ENCODE measurements at regions not wholly inside any gene's neighbourhood (a gene's known extent, or its start where the extent isn't known, plus 50 kb on each side); places are given as distances from the start of the nearest gene placed in this dataset.

GRCh38 chr16:6690741-6691140 is 641.9 kb upstream of the RBFOX1 start:
- Histone ChIP-seq H3K4me1 (ENCODE audit: control insufficient read depth in 1 of 2, insufficient read depth in 2 of 2, low read length in 2 of 2) (no peaks in the 10 kb centered on the region), H3K4me3 (ENCODE audit: low read depth in 1 of 2, low read length in 2 of 2) (no peak overlapping the region), H3K9me3 (ENCODE audit: control insufficient read depth in 1 of 2, low read length in 2 of 2) (no peaks in the 10 kb centered on the region), H3K36me3 (ENCODE audit: control insufficient read depth in 1 of 2, insufficient read depth in 2 of 2, low read length in 2 of 2) (no peaks in the 10 kb centered on the region), H3K27ac (ENCODE audit: low read depth, low read length) (no peak overlapping the region), H3K27me3 (ENCODE audit: control insufficient read depth in 1 of 2, insufficient read depth in 2 of 2, low read length in 2 of 2) (no peaks in the 10 kb centered on the region), H3K9ac (ENCODE audit: low read depth in 1 of 2, low read length in 2 of 2) (no peak overlapping the region)

DNA sequence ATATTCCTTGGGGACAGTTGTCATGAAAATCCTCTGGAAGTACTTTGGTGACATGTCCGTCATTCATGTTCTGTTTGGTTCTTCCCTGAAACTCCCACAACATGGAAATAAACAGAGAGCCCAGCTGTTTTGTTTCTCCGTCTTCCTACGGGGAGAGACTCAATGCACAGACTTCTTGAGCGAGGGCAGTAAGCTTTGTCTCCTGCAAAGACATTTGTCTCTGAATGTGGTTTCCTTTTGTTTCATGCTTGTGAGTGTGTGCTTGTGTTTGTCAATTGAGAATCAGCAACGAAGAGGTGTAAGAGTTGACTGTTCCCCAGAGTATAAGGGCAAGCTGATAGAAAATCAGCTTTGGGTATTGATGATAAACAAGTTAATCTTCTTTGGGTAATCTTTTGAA is 643.0 kb upstream of the RBFOX1 start:
- no peaks in the 10 kb centered on the region for H3K4me1 ChIP-seq (ENCODE audit: control insufficient read depth in 1 of 2, insufficient read depth in 2 of 2, low read length in 2 of 2)
- no peaks in the 10 kb centered on the region for H3K36me3 ChIP-seq (ENCODE audit: control insufficient read depth in 1 of 2, insufficient read depth in 2 of 2, low read length in 2 of 2)
- H3K4me3 ChIP-seq (ENCODE audit: low read depth in 1 of 2, low read length in 2 of 2), result no peak overlapping the region
- no peaks in the 10 kb centered on the region for H3K9me3 ChIP-seq (ENCODE audit: control insufficient read depth in 1 of 2, low read length in 2 of 2)
- H3K9ac ChIP-seq (ENCODE audit: low read depth in 1 of 2, low read length in 2 of 2), result no peak overlapping the region
- no peaks in the 10 kb centered on the region for H3K27me3 ChIP-seq (ENCODE audit: control insufficient read depth in 1 of 2, insufficient read depth in 2 of 2, low read length in 2 of 2)
- H3K27ac ChIP-seq (ENCODE audit: low read depth, low read length), result no peak overlapping the region

DNA sequence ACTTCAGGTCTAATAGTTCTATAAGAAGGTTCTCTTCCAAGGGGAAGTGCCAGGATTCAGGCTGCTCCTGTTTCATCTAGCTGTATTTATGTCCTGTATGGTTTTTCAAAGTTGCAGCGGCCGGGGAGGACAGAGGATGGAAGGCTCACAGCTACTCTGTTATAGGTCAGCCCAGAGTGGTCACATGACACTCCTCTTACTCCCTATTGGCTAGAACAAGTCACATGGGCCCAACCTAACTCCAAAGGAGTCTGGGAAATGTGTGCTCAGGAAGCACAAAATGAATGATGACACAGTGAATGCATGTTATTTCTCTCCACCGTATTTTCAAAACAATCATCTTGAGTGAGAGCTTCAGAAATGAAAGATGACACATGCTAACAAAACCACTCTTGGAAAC is 645.1 kb upstream of the RBFOX1 start:
- no peak overlapping the region for H3K27ac ChIP-seq (ENCODE audit: low read depth, low read length)
- no peak overlapping the region for H3K4me3 ChIP-seq (ENCODE audit: low read depth in 1 of 2, low read length in 2 of 2)
- H3K4me1 ChIP-seq (ENCODE audit: control insufficient read depth in 1 of 2, insufficient read depth in 2 of 2, low read length in 2 of 2), result no peaks in the 10 kb centered on the region
- H3K9ac ChIP-seq (ENCODE audit: low read depth in 1 of 2, low read length in 2 of 2), result no peak overlapping the region
- no peaks in the 10 kb centered on the region for H3K27me3 ChIP-seq (ENCODE audit: control insufficient read depth in 1 of 2, insufficient read depth in 2 of 2, low read length in 2 of 2)
- H3K9me3 ChIP-seq (ENCODE audit: control insufficient read depth in 1 of 2, low read length in 2 of 2), result no peaks in the 10 kb centered on the region
- H3K36me3 ChIP-seq (ENCODE audit: control insufficient read depth in 1 of 2, insufficient read depth in 2 of 2, low read length in 2 of 2), result no peaks in the 10 kb centered on the region

- no peak overlapping the region for H3K9ac ChIP-seq (ENCODE audit: low read depth in 1 of 2, low read length in 2 of 2)
- no peak overlapping the region for H3K27ac ChIP-seq (ENCODE audit: low read depth, low read length)
These were observed 648.5 kb upstream of the RBFOX1 start for GRCh38 chr16:6684076-6684673.

DNA sequence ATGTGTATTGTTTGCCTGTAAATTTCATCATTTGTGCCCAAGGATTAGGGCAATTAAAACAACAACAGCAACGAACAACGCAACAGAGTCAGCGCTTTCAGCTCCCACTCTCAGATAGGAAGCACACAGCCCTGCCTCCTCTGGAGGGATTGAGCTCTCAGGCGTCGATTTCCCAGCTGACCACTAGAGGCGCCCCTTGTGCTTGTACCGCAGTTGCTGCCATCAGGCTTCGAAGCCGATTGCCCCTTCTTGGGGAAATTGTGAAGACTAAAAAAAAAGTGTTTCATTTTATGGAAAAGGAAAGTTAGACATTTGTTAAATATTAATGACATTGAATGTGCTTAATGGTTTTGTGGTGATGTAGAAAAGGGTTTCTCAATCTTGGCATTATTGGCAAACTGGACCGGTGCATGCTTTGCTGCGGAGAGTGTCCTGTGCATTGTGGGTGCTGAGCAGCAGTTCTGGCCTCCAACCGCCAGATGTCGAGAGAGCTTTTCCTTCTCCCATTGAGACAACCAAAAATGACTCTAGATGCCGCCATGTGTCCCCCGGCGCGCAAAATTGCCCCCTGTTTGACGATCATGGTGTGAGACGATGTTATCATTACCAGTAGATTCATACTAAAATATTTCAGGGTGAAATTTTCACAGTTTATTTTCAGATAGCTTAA is 650.4 kb upstream of the RBFOX1 start:
- Histone ChIP-seq H3K27ac (ENCODE audit: low read depth, low read length) (no peak overlapping the region), H3K4me3 (ENCODE audit: low read depth in 1 of 2, low read length in 2 of 2) (no peak overlapping the region), H3K9ac (ENCODE audit: low read depth in 1 of 2, low read length in 2 of 2) (no peak overlapping the region), H3K9me3 (ENCODE audit: control insufficient read depth in 1 of 2, low read length in 2 of 2) (no peaks in the 10 kb centered on the region), H3K27me3 (ENCODE audit: control insufficient read depth in 1 of 2, insufficient read depth in 2 of 2, low read length in 2 of 2) (no peaks in the 10 kb centered on the region), H3K36me3 (ENCODE audit: control insufficient read depth in 1 of 2, insufficient read depth in 2 of 2, low read length in 2 of 2) (no peaks in the 10 kb centered on the region), H3K4me1 (ENCODE audit: control insufficient read depth in 1 of 2, insufficient read depth in 2 of 2, low read length in 2 of 2) (no peaks in the 10 kb centered on the region)

More at GRCh38 chr16:6684076-6684673, 648.5 kb upstream of the RBFOX1 start:
- H3K36me3 ChIP-seq (ENCODE audit: control insufficient read depth in 1 of 2, insufficient read depth in 2 of 2, low read length in 2 of 2), result no peaks in the 10 kb centered on the region
- no peaks in the 10 kb centered on the region for H3K4me1 ChIP-seq (ENCODE audit: control insufficient read depth in 1 of 2, insufficient read depth in 2 of 2, low read length in 2 of 2)
- H3K27me3 ChIP-seq (ENCODE audit: control insufficient read depth in 1 of 2, insufficient read depth in 2 of 2, low read length in 2 of 2), result no peaks in the 10 kb centered on the region
- H3K4me3 ChIP-seq (ENCODE audit: low read depth in 1 of 2, low read length in 2 of 2), result no peak overlapping the region
- no peaks in the 10 kb centered on the region for H3K9me3 ChIP-seq (ENCODE audit: control insufficient read depth in 1 of 2, low read length in 2 of 2)

DNA sequence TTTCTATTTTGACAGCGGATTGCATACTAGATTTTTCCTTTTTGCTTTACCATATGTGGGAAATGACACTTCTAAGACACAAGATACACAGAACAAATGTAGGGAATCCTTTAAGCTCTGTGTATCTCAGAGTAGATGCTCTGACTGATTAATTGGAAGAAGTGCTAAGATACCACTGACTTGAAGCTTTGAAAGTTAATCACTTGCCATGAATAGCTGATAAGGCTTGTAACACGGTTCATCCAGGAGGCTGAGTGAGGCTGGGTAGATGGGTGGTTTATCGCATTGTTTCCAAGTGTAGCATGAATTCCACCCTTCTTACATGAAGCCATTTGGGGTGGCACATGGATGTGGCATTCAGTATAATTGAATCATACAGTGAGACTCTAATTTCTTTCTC is 654.1 kb upstream of the RBFOX1 start:
- H3K9me3 ChIP-seq (ENCODE audit: control insufficient read depth in 1 of 2, low read length in 2 of 2), result no peaks in the 10 kb centered on the region
- no peaks in the 10 kb centered on the region for H3K27me3 ChIP-seq (ENCODE audit: control insufficient read depth in 1 of 2, insufficient read depth in 2 of 2, low read length in 2 of 2)
- H3K36me3 ChIP-seq (ENCODE audit: control insufficient read depth in 1 of 2, insufficient read depth in 2 of 2, low read length in 2 of 2), result no peaks in the 10 kb centered on the region
- no peak overlapping the region for H3K4me3 ChIP-seq (ENCODE audit: low read depth in 1 of 2, low read length in 2 of 2)
- no peak overlapping the region for H3K9ac ChIP-seq (ENCODE audit: low read depth in 1 of 2, low read length in 2 of 2)
- no peaks in the 10 kb centered on the region for H3K4me1 ChIP-seq (ENCODE audit: control insufficient read depth in 1 of 2, insufficient read depth in 2 of 2, low read length in 2 of 2)
- H3K27ac ChIP-seq (ENCODE audit: low read depth, low read length), result no peak overlapping the region

GRCh38 chr16:6674071-6674470 is 658.6 kb upstream of the RBFOX1 start:
- H3K9ac ChIP-seq (ENCODE audit: low read depth in 1 of 2, low read length in 2 of 2), result no peak overlapping the region
- no peaks in the 10 kb centered on the region for H3K9me3 ChIP-seq (ENCODE audit: control insufficient read depth in 1 of 2, low read length in 2 of 2)
- no peak overlapping the region for H3K4me3 ChIP-seq (ENCODE audit: low read depth in 1 of 2, low read length in 2 of 2)
- no peaks in the 10 kb centered on the region for H3K27me3 ChIP-seq (ENCODE audit: control insufficient read depth in 1 of 2, insufficient read depth in 2 of 2, low read length in 2 of 2)
- no peaks in the 10 kb centered on the region for H3K4me1 ChIP-seq (ENCODE audit: control insufficient read depth in 1 of 2, insufficient read depth in 2 of 2, low read length in 2 of 2)
- H3K36me3 ChIP-seq (ENCODE audit: control insufficient read depth in 1 of 2, insufficient read depth in 2 of 2, low read length in 2 of 2), result no peaks in the 10 kb centered on the region
- H3K27ac ChIP-seq (ENCODE audit: low read depth, low read length), result no peak overlapping the region

DNA sequence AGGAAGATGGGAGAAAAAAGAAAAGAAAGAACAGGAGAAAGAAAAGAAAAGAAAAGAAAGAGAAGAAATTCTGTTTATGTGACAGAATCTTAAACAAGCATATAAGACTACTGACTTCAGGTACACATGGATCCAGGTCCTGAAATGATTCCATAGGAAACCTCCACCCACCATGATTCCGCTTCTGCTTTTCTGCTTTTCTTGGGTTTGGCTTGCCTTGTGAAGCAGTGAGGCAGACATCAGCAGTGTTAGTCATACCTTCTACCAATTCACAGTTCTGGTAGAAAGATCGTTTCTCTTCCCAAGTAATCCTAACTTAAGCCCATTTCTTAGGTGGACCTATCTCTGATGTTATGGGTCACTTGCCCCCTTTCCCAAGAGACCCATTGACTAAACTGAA is 660.1 kb upstream of the RBFOX1 start:
- Histone ChIP-seq H3K27ac (ENCODE audit: low read depth, low read length) (no peak overlapping the region), H3K4me3 (ENCODE audit: low read depth in 1 of 2, low read length in 2 of 2) (no peak overlapping the region), H3K9me3 (ENCODE audit: control insufficient read depth in 1 of 2, low read length in 2 of 2) (no peaks in the 10 kb centered on the region), H3K27me3 (ENCODE audit: control insufficient read depth in 1 of 2, insufficient read depth in 2 of 2, low read length in 2 of 2) (no peaks in the 10 kb centered on the region), H3K4me1 (ENCODE audit: control insufficient read depth in 1 of 2, insufficient read depth in 2 of 2, low read length in 2 of 2) (no peaks in the 10 kb centered on the region), H3K36me3 (ENCODE audit: control insufficient read depth in 1 of 2, insufficient read depth in 2 of 2, low read length in 2 of 2) (no peaks in the 10 kb centered on the region), H3K9ac (ENCODE audit: low read depth in 1 of 2, low read length in 2 of 2) (no peak overlapping the region)

DNA sequence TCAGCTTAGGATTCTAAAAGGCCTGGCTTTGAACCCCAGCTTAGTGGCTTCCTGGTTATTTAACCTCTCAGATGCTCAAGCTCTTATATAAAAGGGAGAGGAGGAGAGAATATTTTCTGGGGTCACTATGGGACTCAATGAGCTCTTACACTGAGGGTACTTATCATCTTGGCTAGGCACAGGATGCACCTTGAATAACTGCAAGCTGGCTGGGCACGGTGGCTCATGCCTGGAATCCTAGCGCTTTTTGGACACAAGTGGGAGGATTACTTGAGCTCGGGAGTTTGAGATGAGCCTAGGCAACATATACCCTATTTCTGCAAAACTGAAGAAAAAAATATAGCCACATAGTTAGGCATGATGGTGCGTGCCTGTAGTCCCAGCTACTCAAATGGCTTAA is 665.3 kb upstream of the RBFOX1 start:
- Histone ChIP-seq H3K27ac (ENCODE audit: low read depth, low read length) (no peak overlapping the region), H3K4me1 (ENCODE audit: control insufficient read depth in 1 of 2, insufficient read depth in 2 of 2, low read length in 2 of 2) (no peaks in the 10 kb centered on the region), H3K4me3 (ENCODE audit: low read depth in 1 of 2, low read length in 2 of 2) (no peak overlapping the region), H3K9ac (ENCODE audit: low read depth in 1 of 2, low read length in 2 of 2) (no peak overlapping the region), H3K27me3 (ENCODE audit: control insufficient read depth in 1 of 2, insufficient read depth in 2 of 2, low read length in 2 of 2) (no peaks in the 10 kb centered on the region), H3K9me3 (ENCODE audit: control insufficient read depth in 1 of 2, low read length in 2 of 2) (no peaks in the 10 kb centered on the region), H3K36me3 (ENCODE audit: control insufficient read depth in 1 of 2, insufficient read depth in 2 of 2, low read length in 2 of 2) (no peaks in the 10 kb centered on the region)

- H3K27ac ChIP-seq (ENCODE audit: low read depth, low read length), result no peak overlapping the region
- no peak overlapping the region for H3K4me3 ChIP-seq (ENCODE audit: low read depth in 1 of 2, low read length in 2 of 2)
- no peak overlapping the region for H3K9ac ChIP-seq (ENCODE audit: low read depth in 1 of 2, low read length in 2 of 2)
- no peaks in the 10 kb centered on the region for H3K27me3 ChIP-seq (ENCODE audit: control insufficient read depth in 1 of 2, insufficient read depth in 2 of 2, low read length in 2 of 2)
- H3K9me3 ChIP-seq (ENCODE audit: control insufficient read depth in 1 of 2, low read length in 2 of 2), result no peaks in the 10 kb centered on the region
- H3K4me1 ChIP-seq (ENCODE audit: control insufficient read depth in 1 of 2, insufficient read depth in 2 of 2, low read length in 2 of 2), result no peaks in the 10 kb centered on the region
- no peaks in the 10 kb centered on the region for H3K36me3 ChIP-seq (ENCODE audit: control insufficient read depth in 1 of 2, insufficient read depth in 2 of 2, low read length in 2 of 2)
These were observed 667.5 kb upstream of the RBFOX1 start for GRCh38 chr16:6665126-6665525.
